GM18858 (cell line): ENCODE measurements at regions not wholly inside any gene's neighbourhood (a gene's known extent, or its start where the extent isn't known, plus 50 kb on each side); places are given as distances from the start of the nearest gene placed in this dataset.

Experiments
- ATAC-seq: cut with Tn5 transposase; IDR thresholded peaks from one replicate; pipeline ENCODE4 v1.9.1; 2021; ENCODE audit not compliant: unreplicated experiment

DNA sequence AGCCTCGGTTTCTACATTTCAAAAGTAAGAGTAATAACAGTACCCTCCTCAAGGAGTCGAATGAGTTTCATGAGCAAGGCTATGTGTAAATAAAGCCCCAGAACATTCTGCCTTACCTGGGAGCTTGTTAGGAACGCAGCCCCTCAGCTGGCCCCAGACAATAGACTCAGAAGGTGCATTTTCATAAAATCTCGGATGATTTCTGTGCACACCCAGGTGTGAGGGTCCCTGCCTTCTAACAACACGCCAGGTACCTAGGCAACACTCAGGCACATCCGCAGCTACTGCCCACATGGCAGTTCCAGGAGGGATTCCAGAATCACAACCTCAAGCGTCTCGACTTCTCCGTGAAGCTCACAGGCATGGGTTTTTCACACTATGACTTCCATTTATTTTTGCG lies 226.5 kb upstream of the CDH4 start:
- ATAC-seq, result no peak

DNA sequence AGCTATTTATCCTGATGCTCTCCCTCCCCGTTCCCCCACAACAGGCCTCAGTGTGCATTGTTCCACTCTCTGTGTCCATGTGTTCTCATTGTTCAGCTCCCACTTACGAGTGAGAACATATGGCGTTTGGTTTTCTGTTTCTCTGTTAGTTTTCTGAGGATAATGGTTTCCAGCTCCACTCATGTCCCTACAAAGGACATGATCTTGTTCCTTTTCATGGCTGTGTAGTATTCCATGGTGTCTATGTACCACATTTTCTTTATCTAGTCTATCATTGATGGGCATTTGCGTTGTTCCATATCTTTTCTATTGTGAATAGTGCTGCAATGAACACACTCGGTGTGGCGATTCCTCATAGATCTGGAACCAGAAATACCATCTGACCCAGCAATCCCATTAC lies 225.9 kb upstream of the CDH4 start:
- ATAC-seq, result no peak

DNA sequence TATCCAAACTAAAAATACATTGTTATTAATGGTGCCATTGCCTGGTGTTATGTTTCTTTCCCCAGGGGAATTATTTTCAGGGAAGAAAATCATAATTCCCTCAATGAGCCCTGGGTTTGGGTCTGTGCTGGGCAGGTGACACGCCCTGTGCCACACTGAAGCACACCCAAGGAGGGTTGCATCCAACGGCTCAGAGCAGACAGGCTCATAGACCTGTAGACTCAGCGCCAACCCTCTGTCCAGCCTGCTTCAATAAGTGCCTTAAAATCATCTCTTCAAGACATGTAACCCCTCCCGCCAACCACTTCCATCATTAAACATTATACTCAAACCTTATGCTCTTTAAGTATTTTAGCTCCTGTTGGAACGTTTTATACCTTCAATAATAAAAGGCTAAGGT lies 225.3 kb upstream of the CDH4 start:
- no peak for ATAC-seq

DNA sequence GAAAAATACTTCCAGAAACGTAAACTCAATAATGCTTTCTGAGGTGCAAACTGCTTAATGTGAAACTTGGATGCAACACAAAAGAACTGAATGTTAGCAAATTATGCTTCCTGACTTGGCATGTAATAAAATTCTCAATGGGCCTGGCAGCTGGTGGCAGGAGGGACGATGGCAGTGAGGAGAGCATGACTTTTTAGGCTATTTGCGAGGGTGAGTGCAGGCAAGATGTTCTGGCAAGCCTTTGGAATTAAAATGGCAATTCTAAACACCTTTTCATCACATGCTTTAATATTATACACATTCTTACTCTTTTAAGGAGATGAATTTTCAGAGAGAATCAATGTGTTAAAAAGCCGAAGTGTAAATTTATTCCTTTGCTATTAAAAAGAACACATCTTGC lies 224.8 kb upstream of the CDH4 start:
- ATAC-seq, result no peak

DNA sequence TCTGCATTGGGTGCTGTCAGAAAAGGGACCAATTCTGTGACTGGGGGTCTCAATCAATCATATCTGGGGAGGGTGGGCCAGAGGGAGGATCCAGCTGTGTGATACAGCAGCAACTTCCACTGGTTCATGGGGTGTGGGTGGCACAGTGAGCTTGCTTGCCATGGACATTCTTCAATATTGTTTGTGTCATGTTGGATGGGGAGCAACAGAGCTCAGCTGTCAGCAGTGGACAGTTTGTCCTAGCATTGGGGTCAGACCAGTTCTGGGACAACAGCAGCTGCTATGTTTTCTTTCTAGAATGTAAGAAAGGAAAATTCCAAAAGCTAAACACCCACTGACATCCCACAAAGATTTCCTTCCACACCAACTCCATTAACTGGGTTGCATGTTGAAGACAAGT lies 221.9 kb upstream of the CDH4 start:
- no peak for ATAC-seq

DNA sequence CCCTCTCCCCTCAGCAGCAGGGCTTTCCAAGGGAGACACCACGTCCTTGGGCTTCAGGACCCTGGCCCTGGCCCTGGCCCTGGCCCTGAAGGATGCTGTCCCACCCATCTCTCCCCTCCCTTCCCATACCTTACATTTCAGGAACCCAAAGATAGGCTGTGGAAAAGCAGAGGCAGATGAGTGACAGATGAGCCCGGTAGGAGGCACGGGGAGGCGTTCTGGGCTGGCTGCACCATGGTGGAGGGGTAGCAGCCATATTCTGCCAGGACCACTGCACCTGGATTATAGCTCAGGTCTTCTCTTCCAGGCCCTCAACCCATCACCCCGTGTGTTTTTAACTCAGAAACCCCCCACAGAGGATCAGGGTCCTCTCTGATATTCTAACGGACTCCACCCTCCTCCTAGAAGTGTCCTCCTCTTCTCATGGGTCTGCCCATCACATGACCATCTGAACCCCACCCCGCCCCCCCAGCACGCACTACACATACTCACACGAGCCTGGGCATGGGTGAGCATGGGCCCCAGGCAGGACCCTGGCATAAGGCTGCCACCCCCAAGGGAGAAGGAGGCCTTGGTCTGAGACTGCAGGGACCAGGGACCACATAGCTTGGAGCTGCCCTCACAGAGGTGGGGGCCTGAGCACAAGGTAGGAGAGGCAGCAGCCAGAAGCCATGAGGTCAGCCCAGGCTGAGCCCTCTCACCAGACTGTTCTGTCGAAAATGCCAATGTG lies 220.8 kb upstream of the CDH4 start:
- ATAC-seq, result no peak

DNA sequence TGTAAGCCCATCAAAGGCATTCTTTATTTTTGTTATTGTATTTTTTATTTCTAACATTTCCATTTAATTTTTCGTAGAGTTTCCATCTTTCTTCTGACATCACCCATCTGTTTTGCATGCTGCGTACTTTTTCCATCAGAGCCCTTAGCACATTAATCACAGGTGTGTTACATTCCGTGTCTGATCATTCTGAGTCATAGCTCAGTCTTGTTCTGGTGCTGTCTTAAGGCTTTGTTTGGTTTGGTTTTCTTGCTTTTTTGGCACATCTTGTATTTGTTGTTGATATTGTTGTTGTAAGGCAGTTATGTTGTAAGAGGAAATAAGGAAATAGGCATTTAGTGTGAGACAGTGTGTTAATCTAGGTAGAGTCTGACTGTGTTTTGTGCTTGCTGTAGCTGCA lies 214.6 kb upstream of the CDH4 start:
- ATAC-seq, result no peak

DNA sequence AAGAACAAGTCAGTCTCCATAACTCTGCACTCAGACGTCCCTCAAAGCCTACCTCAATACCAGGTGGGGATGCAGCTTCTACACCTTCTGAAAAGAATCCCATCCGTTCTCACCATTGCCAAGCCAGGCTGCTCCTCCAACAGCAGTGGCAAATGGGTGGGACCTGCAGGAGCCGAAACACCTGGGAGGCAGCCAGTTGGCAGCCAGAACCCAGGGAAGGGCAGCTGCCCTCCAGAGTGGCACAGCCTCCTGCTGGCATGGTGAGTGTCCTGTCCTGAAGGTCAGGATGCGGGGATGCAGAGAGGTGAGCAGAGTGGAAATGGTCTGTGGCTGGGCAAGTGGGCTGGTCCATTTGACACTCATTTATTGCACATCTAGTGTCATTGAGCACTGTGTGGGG lies 210.6 kb upstream of the CDH4 start:
- ATAC-seq, result no peak

DNA sequence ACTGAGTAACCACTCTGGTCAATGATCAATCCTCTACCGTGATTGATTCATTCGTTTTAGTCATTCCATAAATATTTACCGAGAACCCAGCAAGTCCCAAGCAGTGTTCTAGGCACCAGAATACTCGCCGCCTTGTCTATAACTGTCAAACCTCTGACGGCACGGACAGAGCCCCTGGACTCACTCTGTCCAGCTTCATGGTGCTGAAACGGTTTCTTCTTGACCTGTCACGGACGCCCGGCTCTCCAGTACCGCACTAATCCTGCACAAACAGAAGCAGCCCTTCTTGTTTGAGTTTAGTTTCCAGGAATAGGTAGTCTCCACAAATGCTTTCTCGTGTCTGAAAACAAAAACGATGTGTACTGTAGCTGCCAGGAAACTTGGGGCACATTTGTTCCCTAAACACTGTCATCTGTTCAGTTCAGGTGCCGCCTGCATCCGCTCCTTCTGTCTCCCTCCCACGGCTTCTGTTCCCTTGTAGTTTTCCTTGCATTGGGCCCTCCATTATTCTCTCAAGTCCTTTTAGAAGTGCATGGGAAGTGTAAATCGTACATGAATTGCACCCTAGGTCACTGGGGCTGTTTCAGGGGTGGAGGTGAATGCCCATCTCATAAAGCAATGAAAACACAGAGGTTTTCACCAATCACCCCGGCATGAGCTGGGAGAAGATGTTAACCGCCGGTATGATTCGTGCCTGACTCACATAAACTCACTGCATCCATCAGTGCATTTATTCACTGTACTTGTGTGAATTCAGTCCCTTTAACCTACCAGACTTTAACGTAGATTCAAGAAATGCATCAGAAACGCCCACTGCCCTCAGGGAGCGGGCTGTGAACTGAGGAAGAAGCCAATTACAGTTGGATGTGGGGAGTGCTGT lies 209.3 kb upstream of the CDH4 start:
- ATAC-seq, result no peak

DNA sequence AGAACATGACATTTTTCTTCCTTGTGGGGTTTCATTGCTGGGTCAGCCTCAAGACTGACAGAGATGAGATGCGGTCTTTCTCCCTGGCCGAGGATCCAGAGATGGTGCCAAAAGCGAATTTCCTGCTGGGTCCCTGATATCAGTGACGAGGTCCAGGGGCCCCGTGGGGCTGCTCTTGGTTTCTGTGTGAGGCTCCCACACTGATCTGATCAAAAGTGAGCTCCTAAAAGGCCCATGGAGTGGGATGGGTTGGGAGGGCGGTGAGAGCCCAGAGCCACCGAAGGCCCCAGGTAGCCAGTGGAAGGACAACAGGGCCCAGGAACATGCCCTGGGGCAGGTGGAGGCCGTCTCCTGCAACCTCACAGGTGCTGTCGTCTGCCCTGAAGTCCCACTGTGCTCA lies 208.4 kb upstream of the CDH4 start:
- no peak for ATAC-seq

DNA sequence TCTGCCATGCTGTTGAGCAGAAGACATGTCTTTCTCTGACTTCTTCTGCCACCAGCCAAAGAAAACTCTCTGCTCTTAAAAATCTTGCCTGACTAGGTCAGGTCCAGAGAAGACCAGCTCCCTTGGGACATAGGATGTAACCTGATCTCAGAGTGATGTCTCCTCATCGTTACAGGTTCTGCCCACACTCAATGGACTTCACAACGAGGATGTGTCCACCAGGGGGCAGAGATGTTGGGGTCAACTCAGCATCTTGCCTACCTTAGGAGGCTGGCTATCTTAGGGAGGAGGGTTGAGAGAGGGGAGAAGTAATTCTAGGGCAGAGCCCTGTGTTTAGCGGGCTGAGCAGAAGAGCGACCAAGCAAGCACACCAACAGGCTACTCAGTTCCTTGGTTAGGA lies 207.6 kb upstream of the CDH4 start:
- ATAC-seq, result no peak

DNA sequence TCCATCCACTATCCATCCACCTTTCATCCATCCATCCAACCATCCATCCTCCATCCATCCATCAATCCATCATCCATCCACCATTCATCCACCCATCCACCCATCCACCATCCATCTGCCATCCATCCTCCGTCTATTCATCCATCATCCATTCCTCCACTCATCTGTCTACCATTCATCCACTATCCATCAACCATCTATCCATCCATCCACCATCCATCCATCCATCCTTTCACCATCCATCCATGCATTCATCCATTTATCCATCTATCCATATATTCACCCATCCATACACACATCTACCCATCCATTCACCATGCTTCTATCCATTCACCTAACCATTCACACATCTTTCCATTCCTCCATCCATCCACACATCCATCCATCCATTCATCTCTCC lies 207.0 kb upstream of the CDH4 start:
- ATAC-seq, result no peak

DNA sequence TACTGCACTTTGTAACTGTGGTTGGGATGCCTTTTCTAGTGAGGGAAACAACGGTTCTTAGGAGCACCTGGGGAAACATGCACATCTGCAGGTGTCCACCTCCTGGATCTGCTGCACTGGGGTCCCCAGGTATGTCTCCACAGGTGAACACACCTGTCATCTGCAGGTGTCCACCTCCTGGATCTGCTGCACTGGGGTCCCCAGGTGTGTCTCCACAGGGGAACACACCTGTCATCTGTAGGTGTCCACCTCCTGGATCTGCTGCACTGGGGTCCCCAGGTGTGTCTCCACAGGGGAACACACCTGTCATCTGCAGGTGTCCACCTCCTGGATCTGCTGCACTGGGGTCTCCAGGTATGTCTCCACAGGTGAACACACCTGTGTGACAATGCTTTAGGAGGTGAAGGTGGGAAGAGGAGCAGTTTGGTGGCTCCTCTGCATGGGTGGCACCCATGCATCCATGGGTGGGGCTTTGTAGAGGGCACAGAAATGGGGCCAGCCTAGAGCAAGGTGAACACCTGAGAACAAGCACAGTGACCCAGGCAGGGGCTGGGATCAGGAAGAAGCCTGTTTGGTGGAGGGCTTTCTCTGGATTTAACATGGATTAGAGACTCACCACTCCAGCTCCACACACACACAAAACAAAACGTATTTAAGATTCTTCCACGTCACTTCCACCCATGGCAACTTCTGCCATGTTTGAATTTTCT lies 206.0 kb upstream of the CDH4 start:
- no peak for ATAC-seq

DNA sequence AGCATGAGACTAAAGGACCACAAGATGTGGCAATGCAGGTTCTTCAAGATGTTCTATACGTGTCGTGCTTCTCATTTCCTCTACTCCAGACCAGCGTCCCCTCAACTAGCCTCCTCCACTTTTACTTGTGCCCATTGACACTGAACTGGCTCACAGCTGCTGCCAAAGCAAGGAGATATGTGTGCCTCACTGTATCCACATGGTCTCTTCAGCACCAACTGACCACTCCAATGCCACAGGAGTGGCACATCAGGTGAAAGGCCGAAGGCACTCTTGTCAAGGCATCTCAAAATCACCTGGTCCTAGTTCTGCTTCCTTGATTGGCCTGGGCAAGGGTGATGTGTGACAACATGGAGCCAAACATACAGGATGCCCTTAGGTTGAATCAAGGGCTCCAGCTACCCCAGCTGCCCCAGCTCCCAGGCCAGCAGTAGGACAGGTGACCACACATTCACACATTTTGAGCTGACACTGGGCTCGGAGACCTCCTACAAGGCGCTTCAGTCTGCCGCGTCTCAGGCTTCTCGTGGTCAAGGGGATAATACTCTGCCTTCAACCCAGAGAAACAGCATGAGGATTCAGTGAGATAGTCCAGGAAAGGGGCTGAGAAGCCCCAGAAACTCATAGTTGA lies 205.2 kb upstream of the CDH4 start:
- no peak for ATAC-seq

DNA sequence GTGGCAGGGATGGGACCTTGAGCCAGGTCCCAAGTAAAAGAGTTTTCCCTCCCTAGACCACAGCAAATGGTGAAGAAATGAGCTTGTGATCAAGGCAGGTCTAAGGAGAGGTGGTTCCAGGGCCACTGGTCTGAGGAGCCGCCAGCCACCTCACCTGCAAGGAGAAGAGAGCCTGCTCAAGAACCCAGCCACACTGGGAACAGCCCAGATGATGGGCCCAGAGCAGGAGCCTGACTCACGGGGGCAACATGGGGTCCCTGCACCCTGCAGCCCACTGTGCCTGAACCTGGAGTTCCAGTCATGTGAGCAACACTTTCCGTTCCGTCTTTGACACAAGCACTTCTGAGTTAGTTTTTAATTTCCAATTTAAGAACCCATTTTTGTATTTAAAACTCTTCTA lies 204.5 kb upstream of the CDH4 start:
- ATAC-seq, result no peak

DNA sequence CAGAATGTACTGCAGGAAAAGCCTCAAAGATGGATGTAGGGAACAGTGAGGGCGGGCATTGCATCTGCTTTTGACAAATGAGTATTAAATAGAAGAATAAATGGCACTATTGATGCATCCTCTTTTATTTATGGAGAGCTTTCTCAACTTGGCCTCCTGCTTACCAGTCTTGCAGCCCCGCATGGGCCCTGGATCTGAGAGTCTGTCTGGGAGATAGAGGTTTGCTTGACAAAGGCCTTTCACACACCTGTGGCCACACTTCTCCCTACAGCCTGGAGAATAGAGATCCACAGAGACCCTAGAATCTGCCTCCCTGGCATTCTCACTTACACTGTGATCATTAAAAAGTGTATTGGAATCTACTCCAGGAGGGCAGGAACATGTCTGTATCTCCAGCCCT lies 203.8 kb upstream of the CDH4 start:
- ATAC-seq, result no peak

DNA sequence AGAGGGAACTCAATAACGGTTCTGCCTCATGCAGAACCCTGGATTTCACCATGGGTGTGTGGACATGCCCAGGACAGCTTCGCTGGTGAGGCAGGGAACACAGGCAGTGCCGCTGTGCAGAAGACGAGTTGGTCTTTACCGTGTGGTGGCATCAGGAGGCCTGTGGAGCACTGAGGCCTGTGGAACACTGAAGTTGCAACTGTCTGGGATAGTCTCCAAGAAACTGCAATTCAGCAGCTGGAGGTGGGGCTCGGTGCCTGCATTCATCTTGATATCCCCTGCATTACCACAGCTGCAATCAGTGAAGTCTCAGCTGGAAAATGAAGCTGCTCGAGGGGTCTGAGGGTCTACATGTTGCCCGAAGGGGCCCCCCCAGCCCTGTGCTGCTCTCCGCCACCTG lies 202.4 kb upstream of the CDH4 start:
- no peak for ATAC-seq

DNA sequence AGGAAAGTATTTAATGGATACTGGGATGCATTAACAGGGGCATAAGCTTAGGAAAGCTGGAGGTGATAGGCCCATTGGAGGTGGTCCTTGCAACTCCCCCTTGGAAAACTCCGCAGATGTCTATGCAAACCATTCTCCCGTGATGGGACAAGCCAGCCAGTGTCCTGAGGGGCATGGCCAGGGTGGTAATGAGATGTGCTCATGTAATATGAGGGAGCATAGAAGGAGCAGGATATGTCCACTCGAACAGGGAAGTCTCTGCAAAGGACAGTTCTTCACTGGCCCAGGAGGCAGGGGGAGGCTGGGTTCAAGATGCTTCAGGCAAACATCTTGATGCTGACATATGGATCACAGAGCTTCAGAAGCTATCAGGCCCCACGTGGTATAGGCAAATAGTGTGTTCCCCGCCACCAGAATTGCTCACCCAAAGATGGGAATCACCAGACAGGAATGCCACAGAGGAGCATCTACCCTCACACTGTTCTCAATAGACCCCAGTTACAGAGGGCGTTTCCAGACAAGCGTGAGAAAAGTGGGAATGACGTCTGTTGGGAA lies 201.6 kb upstream of the CDH4 start:
- ATAC-seq, result no peak

DNA sequence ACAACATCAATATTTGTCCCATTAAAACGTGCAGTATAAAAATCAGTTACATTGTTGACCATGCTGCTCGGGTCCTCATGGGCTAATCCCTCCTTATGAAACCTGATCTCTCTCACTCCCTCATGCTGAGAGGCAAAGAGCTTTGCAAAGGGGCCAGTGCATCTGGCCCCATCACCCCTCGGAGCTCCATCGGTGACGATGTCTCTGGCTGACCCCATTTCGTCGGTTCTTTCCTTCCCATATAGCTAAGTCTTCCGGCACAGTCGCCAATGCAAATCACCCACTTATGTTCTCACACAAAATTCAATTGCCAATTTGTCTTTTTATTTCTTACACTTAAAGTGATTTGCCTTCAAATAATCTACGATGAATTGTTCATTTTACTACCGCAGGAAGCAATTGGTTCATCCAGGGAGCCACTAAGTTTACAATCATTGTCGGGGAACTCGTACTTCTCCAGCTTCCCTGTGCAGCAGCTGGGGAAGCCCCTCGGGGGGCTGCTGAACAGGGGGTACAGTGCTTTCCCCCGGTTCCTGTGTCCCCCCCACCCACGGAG lies 199.8 kb upstream of the CDH4 start:
- no peak for ATAC-seq

DNA sequence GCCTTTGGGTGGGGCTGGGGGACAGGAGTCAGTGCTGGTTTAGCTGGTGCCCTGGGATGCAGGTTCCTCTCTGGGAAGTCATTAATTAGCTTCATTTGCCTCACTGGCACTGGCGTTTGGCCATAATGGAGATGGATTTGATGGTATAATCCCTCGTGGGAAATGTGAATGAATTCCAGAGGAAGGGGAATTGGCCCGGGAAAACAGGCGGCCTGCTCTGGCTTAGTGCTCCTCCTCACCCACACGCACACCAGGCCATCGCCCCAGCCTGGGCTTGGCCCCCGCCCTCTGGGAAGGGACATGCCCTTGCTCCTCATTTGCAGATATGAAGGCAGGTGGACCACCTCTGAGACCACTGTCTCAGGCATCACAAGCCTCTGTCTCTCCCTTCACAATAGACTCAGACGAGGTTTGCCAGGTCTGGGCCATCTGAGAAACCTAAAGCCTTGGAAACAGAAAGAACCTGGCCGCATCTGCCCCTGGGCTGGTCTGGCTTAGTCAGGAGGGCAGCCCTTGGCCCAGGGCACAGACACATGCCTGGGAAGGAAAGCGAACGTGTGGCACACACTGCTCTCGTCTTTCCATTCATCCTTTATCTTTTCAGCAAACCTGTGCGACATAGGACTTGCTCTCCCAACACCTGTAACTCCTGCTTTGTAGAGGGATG lies 199.2 kb upstream of the CDH4 start:
- no peak for ATAC-seq
